Right hindlimb (tissue), 1 donor: ENCODE measurements at regions not wholly inside any gene's neighbourhood (a gene's known extent, or its start where the extent isn't known, plus 50 kb on each side); places are given as distances from the start of the nearest gene placed in this dataset.

Experiments
- DNase-seq: peaks from one replicate; pipeline ENCODE4 v3.0.0-alpha.2; 2018

- no peak for DNase-seq
These were observed 212.6 kb upstream of the LHX5 start for GRCh38 chr12:113684053-113684907.

- DNase-seq = no peak
These were observed 211.9 kb upstream of the LHX5 start for GRCh38 chr12:113683574-113683973.

- no peak for DNase-seq
These were observed 209.2 kb upstream of the LHX5 start for GRCh38 chr12:113680868-113681267.

- no peak for DNase-seq
These were observed 206.8 kb upstream of the LHX5 start for GRCh38 chr12:113678223-113679119.

GRCh38 chr12:113676547-113676946 lies 204.9 kb upstream of the LHX5 start:
- no peak for DNase-seq

- DNase-seq = no peak
These were observed 204.4 kb upstream of the LHX5 start for GRCh38 chr12:113676117-113676516.

GRCh38 chr12:113674996-113675395 lies 203.3 kb upstream of the LHX5 start:
- DNase-seq = no peak

- no peak for DNase-seq
These were observed 202.6 kb upstream of the LHX5 start for GRCh38 chr12:113674302-113674701.

- no peak for DNase-seq
These were observed 202.0 kb upstream of the LHX5 start for GRCh38 chr12:113673458-113674238.

- no peak for DNase-seq
These were observed 199.1 kb upstream of the LHX5 start for GRCh38 chr12:113670742-113671141.

- DNase-seq = no peak
These were observed 196.1 kb upstream of the LHX5 start for GRCh38 chr12:113667676-113668356.

GRCh38 chr12:113667095-113667494 lies 195.4 kb upstream of the LHX5 start:
- DNase-seq = no peak

- DNase-seq = no peak
These were observed 194.6 kb upstream of the LHX5 start for GRCh38 chr12:113666223-113666622.

GRCh38 chr12:113665457-113665856 lies 193.8 kb upstream of the LHX5 start:
- DNase-seq = no peak

GRCh38 chr12:113664224-113664681 lies 192.6 kb upstream of the LHX5 start:
- DNase-seq = no peak

GRCh38 chr12:113663396-113663795 lies 191.7 kb upstream of the LHX5 start:
- DNase-seq = no peak

GRCh38 chr12:113660936-113661335 lies 189.3 kb upstream of the LHX5 start:
- DNase-seq = no peak

GRCh38 chr12:113659416-113659815 lies 187.7 kb upstream of the LHX5 start:
- no peak for DNase-seq

- DNase-seq = no peak
These were observed 187.3 kb upstream of the LHX5 start for GRCh38 chr12:113659015-113659414.

- no peak for DNase-seq
These were observed 186.5 kb upstream of the LHX5 start for GRCh38 chr12:113658006-113658655.

GRCh38 chr12:113655919-113656318 lies 184.2 kb upstream of the LHX5 start:
- DNase-seq = no peak

GRCh38 chr12:113655479-113655878 lies 183.8 kb upstream of the LHX5 start:
- DNase-seq = no peak
